K562 (cell line): ENCODE measurements at regions not wholly inside any gene's neighbourhood (a gene's known extent, or its start where the extent isn't known, plus 50 kb on each side); places are given as distances from the start of the nearest gene placed in this dataset.

ENCODE experiments used
- ATAC-seq: fragments of 200-7000 bp; cut with Tn5 transposase; 3 replicates; pipeline ENCODE4 v1.9.1; 2020; ENCODE audit warnings: moderate library complexity
- BruUV-seq: library from RNA; stranded (reverse); fragments of 400-500 nt; replicated peaks from 2 replicates; lab custom pipeline; 2021; lab: Mats Ljungman, UMichigan
- CTCF ChIA-PET: fragments of 300-600 bp; formaldehyde crosslinking; extraction: SDS; loops from one replicate; lab custom pipeline; 2021; ENCODE audit warnings: low intra/inter-chr PET ratio; lab: Yijun Ruan, JAX
- POLR2A ChIA-PET: fragments of 300-600, 350-650 bp; sonication (Branson Sonifier 250); formaldehyde crosslinking; extraction: SDS; loops from one replicate; lab custom pipeline; 2021; ENCODE audit warnings: antibody characterized with exemption, inconsistent platforms; lab: Yijun Ruan, JAX
- DNase-seq, 4 experiments: peaks; one replicate each; pipeline versions ENCODE4 v3.0.0 to v3.0.0-alpha.2; 2011 to 2018; ENCODE audit warnings: low spot score in 3 of 4, mixed read lengths in 3 of 4; ENCODE audit errors: extremely low read depth in 1 of 4
- FAIRE-seq: peaks from 2 replicates; lab custom pipeline; 2011; peaks lifted over from hg19 to GRCh38; lab: Jason Lieb, UNC
- H2AFZ ChIP-seq: 2 replicates; pipeline ENCODE4 v1.6.0; 2011; ENCODE audit warnings: low read depth, low read length, control low read depth, inconsistent platforms
- H3K27ac ChIP-seq: fragments of 200-600 bp; 3 replicates; pipeline ENCODE4 v1.8.0; 2011; ENCODE audit warnings: low read depth, mild to moderate bottlenecking, control low read depth, inconsistent platforms, low read length, moderate library complexity, mixed read lengths; ENCODE audit errors: extremely low read depth
- H3K27me3 ChIP-seq, 2 experiments: fragments of 300-600 bp in 1 of 2; 2 replicates in 1 of 2; 3 replicates in 1 of 2; pipeline versions ENCODE4 v1.6.0 to v1.8.0; 2011; ENCODE audit warnings: inconsistent platforms in 2 of 2, low read length in 2 of 2, mild to moderate bottlenecking in 1 of 2, mixed read lengths in 1 of 2, moderate library complexity in 1 of 2; ENCODE audit not compliant: control insufficient read depth in 2 of 2, insufficient read depth in 2 of 2
- H3K36me3 ChIP-seq: fragments of 300-600 bp; 3 replicates; pipeline ENCODE4 v1.8.0; 2011; ENCODE audit warnings: mild to moderate bottlenecking, low read length, inconsistent platforms; ENCODE audit not compliant: control insufficient read depth, insufficient read depth
- H3K4me1 ChIP-seq, 2 experiments: fragments of 200-600 bp in 1 of 2; replicated peaks in 1 of 2; 2 replicates in 1 of 2; 3 replicates in 1 of 2; pipeline versions ENCODE4 v1.5.1 to v1.8.0; 2011; ENCODE audit warnings: inconsistent platforms in 2 of 2, low read length in 2 of 2, mild to moderate bottlenecking in 1 of 2, mixed read lengths in 1 of 2, moderate library complexity in 1 of 2; ENCODE audit not compliant: control insufficient read depth in 2 of 2, insufficient read depth in 2 of 2
- H3K4me2 ChIP-seq: 2 replicates; pipeline ENCODE4 v1.6.1; 2011; ENCODE audit warnings: low read length, control low read depth, inconsistent platforms, mixed read lengths; ENCODE audit not compliant: insufficient read depth
- H3K4me3 ChIP-seq: fragments of 200-600 bp; sonication (generic), shearing (Covaris generic); 2 replicates; pipeline ENCODE4 v1.5.1; 2016; ENCODE audit warnings: control low read depth, inconsistent platforms
- H3K79me2 ChIP-seq: fragments of 200-600 bp; 3 replicates; pipeline ENCODE4 v1.8.0; 2011; ENCODE audit warnings: low read length, inconsistent platforms; ENCODE audit not compliant: control insufficient read depth, insufficient read depth
- H3K9ac ChIP-seq, 2 experiments: 2 replicates each; pipeline versions ENCODE4 v1.6.0 to v1.6.1; 2011; ENCODE audit warnings: low read depth in 2 of 2, low read length in 2 of 2, control low read depth in 1 of 2, inconsistent platforms in 1 of 2, mild to moderate bottlenecking in 1 of 2, mixed read lengths in 1 of 2; ENCODE audit not compliant: insufficient read depth in 1 of 2
- H3K9me1 ChIP-seq: one replicate; pipeline ENCODE4 v1.6.0; 2011; ENCODE audit warnings: inconsistent platforms, mild to moderate bottlenecking, low read length, moderate library complexity; ENCODE audit not compliant: control insufficient read depth, insufficient read depth
- H3K9me3 ChIP-seq: replicated peaks from 2 replicates; pipeline ENCODE4 v1.5.1; 2011; ENCODE audit warnings: low read depth, low read length, inconsistent platforms; ENCODE audit not compliant: control insufficient read depth, insufficient read depth
- H4K20me1 ChIP-seq: replicated peaks from 2 replicates; pipeline ENCODE4 v1.6.1; 2011; ENCODE audit warnings: low read length, inconsistent platforms, mixed read lengths; ENCODE audit not compliant: control insufficient read depth, insufficient read depth
- HNRNPL ChIP-seq: fragments of 200-400 bp; formaldehyde crosslinking; IDR thresholded peaks from 2 replicates; pipeline ENCODE4 v1.6.1; 2017; ENCODE audit warnings: low read depth, mild to moderate bottlenecking, low read length
- RBM22 ChIP-seq: fragments of 200-400 bp; formaldehyde crosslinking; IDR thresholded peaks from 2 replicates; pipeline ENCODE4 v1.6.1; 2018; ENCODE audit warnings: low read length, low read depth; ENCODE audit not compliant: poor library complexity, severe bottlenecking
- SOX6 ChIP-seq: fragments of 450-650 bp; IDR thresholded peaks from 2 replicates; pipeline ENCODE4 v1.6.1; 2014; ENCODE audit warnings: mild to moderate bottlenecking
- WGBS: fragments of 100-300 bp; shearing (Covaris generic); methylation state at CpG from one replicate; pipeline ENCODE4 v1.1.6; 2016; ENCODE audit warnings: low coverage, mixed read lengths; ENCODE audit not compliant: insufficient coverage; ENCODE audit errors: missing lambda C conversion rate; 5-methylcytosine and 5-hydroxymethylcytosine counted together
- in situ Hi-C: fragments of 300-500 bp; cut with MboI; formaldehyde crosslinking; loops from 4 replicates; pipeline ENCODE4 v1.15.0; 2018; ENCODE audit warnings: inconsistent platforms, mixed read lengths
- intact Hi-C: fragments of 100-400 bp; cut with micrococcal nuclease; formaldehyde crosslinking; loops from 2 replicates; pipeline ENCODE4 v1.14.2; 2022
- TF ChIP-seq, protein P1 (sequence below): fragments of 450-650 bp; IDR thresholded peaks from 2 replicates; pipeline ENCODE4 v1.7.0; 2016; ENCODE audit warnings: borderline replicate concordance
- TF ChIP-seq, protein P2 (sequence below): fragments of 250-450 bp; sonication (Bioruptor Pico); IDR thresholded peaks from 2 replicates; pipeline ENCODE4 v1.5.0; 2021

DNA sequence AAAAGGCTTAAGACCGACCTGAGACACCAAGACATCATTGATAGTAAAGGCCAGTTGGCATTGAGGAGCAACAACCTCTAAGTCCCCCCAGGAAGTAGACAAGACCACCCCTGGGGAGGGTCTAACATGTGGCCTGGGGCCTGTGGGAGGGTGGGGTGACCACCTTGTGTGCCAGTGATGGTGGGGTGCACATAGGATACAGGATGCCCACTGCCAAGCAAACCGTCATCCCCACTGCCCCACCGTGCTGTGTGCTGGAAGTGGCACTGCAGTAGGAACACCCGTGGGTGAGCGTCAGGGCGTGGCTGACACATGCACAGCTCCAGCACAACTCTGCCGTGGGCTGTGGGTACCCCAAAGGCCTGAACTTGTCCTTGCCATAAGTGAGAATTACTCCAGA is 84.3 kb upstream of the LGALSL start:
- no peak for ATAC-seq

More for the DNA sequence above, 84.3 kb upstream of the LGALSL start:
- H3K4me2 ChIP-seq, result no peak overlapping the region
- no peaks in the 10 kb centered on the region; the same call in 1 of the 2 replicates for H4K20me1 ChIP-seq
- intact Hi-C loops (no loop called here), in situ Hi-C loops (no loop called here)
- no peak overlapping the region for H3K27ac ChIP-seq
- H3K4me1 ChIP-seq, result no peaks in the 10 kb centered on the region
- H3K27me3 ChIP-seq, result peaks cover 7 to 8% of the 10 kb centered on the region in 2 experiments; a peak in 4 of 5 replicates
- no peaks in the 10 kb centered on the region for H3K9me3 ChIP-seq
- FAIRE-seq, result no peak
- TF ChIP-seq RBM22 (no peak), SOX6 (no peak), HNRNPL (no peak)
- TF ChIP-seq, protein P1, sequence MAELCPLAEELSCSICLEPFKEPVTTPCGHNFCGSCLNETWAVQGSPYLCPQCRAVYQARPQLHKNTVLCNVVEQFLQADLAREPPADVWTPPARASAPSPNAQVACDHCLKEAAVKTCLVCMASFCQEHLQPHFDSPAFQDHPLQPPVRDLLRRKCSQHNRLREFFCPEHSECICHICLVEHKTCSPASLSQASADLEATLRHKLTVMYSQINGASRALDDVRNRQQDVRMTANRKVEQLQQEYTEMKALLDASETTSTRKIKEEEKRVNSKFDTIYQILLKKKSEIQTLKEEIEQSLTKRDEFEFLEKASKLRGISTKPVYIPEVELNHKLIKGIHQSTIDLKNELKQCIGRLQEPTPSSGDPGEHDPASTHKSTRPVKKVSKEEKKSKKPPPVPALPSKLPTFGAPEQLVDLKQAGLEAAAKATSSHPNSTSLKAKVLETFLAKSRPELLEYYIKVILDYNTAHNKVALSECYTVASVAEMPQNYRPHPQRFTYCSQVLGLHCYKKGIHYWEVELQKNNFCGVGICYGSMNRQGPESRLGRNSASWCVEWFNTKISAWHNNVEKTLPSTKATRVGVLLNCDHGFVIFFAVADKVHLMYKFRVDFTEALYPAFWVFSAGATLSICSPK, result no peak
- TF ChIP-seq, protein P2, sequence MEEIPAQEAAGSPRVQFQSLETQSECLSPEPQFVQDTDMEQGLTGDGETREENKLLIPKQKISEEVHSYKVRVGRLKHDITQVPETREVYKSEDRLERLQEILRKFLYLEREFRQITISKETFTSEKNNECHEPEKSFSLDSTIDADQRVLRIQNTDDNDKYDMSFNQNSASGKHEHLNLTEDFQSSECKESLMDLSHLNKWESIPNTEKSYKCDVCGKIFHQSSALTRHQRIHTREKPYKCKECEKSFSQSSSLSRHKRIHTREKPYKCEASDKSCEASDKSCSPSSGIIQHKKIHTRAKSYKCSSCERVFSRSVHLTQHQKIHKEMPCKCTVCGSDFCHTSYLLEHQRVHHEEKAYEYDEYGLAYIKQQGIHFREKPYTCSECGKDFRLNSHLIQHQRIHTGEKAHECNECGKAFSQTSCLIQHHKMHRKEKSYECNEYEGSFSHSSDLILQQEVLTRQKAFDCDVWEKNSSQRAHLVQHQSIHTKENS (CRISPR knock-in tag), result no peak
- DNase-seq, result no peak
- ChIA-PET POLR2A (no interaction called here), CTCF (no interaction called here)
- no peak overlapping the region for H3K9ac ChIP-seq
- no peaks in the 10 kb centered on the region for H3K36me3 ChIP-seq
- no peak overlapping the region for H2AFZ ChIP-seq
- no TSS peak for BruUV-seq
- WGBS, result 2% methylated on average over 7 of the region's 7 CpGs
- H3K9me1 ChIP-seq, result no peaks in the 10 kb centered on the region
- H3K4me3 ChIP-seq, result no peak overlapping the region
- H3K79me2 ChIP-seq, result no peaks in the 10 kb centered on the region
